Cardiac muscle cell (in vitro differentiated cells and primary cell): ENCODE measurements at regions not wholly inside any gene's neighbourhood (a gene's known extent, or its start where the extent isn't known, plus 50 kb on each side); places are given as distances from the start of the nearest gene placed in this dataset.

Experiments
- DNase-seq, 2 donors: peaks; one replicate each; pipeline versions ENCODE4 v3.0.0 to v3.0.0-alpha.2; 2010 to 2017; ENCODE audit warnings: low read depth in 1 of 2, low spot score in 1 of 2
- H3K27ac ChIP-seq: fragments of 200-600 bp; sonication (generic); 2 replicates; pipeline ENCODE4 v1.5.1; 2016
- H3K27me3 ChIP-seq: fragments of 200-600 bp; sonication (generic); 2 replicates; pipeline ENCODE4 v1.6.0; 2016; ENCODE audit warnings: control low read depth
- H3K36me3 ChIP-seq: fragments of 200-600 bp; sonication (generic); 2 replicates; pipeline ENCODE4 v1.5.1; 2016; ENCODE audit warnings: control low read depth
- H3K4me1 ChIP-seq: fragments of 200-600 bp; sonication (generic); 2 replicates; pipeline ENCODE4 v1.8.1; 2017; ENCODE audit warnings: low read depth, mild to moderate bottlenecking, mixed run types
- H3K4me3 ChIP-seq: fragments of 200-600 bp; sonication (generic); 2 replicates; pipeline ENCODE4 v1.5.1; 2016; ENCODE audit warnings: mild to moderate bottlenecking
- H3K9me3 ChIP-seq: fragments of 200-600 bp; sonication (generic); 2 replicates; pipeline ENCODE4 v1.5.1; 2017; ENCODE audit warnings: low read depth, mild to moderate bottlenecking, control low read depth
- CTCF ChIP-seq: IDR thresholded peaks from 2 replicates; pipeline ENCODE4 v1.5.1; 2012; ENCODE audit warnings: low read depth, mild to moderate bottlenecking, low read length

- no peaks in the 10 kb centered on the region for H3K36me3 ChIP-seq
- H3K4me3 ChIP-seq, result no peak overlapping the region
- no peaks in the 10 kb centered on the region for H3K27me3 ChIP-seq
- no peak overlapping the region for H3K27ac ChIP-seq
- peaks cover 13% of the 10 kb centered on the region for H3K4me1 ChIP-seq
- no peaks in the 10 kb centered on the region for H3K9me3 ChIP-seq
- TF ChIP-seq CTCF, result peak; percentile 57
- peak; percentile 44 to 64 for DNase-seq
These were observed 371.5 kb upstream of the GOLIM4 start for GRCh38 chr3:168467115-168467714.

GRCh38 chr3:168461793-168462192, 366.1 kb upstream of the GOLIM4 start:
- H3K27me3 ChIP-seq, result no peaks in the 10 kb centered on the region
- no peak for TF ChIP-seq CTCF
- no peaks in the 10 kb centered on the region for H3K36me3 ChIP-seq
- no peak overlapping the region for H3K4me3 ChIP-seq
- DNase-seq, result no peak
- no peaks in the 10 kb centered on the region for H3K9me3 ChIP-seq
- no peaks in the 10 kb centered on the region for H3K4me1 ChIP-seq
- no peak overlapping the region for H3K27ac ChIP-seq

GRCh38 chr3:168459226-168459784, 363.6 kb upstream of the GOLIM4 start:
- Histone ChIP-seq H3K4me1 (no peaks in the 10 kb centered on the region), H3K27me3 (no peaks in the 10 kb centered on the region), H3K4me3 (no peak overlapping the region), H3K27ac (no peak overlapping the region), H3K9me3 (no peaks in the 10 kb centered on the region), H3K36me3 (no peaks in the 10 kb centered on the region)
- DNase-seq, result no peak
- TF ChIP-seq CTCF, result no peak

GRCh38 chr3:168457954-168458539, 362.3 kb upstream of the GOLIM4 start:
- no peak for DNase-seq
- Histone ChIP-seq H3K36me3 (no peaks in the 10 kb centered on the region), H3K27me3 (no peaks in the 10 kb centered on the region), H3K27ac (no peak overlapping the region), H3K9me3 (no peaks in the 10 kb centered on the region), H3K4me1 (no peaks in the 10 kb centered on the region), H3K4me3 (no peak overlapping the region)
- TF ChIP-seq CTCF, result no peak

- TF ChIP-seq CTCF, result no peak
- Histone ChIP-seq H3K9me3 (no peaks in the 10 kb centered on the region), H3K4me3 (no peak overlapping the region), H3K27me3 (no peaks in the 10 kb centered on the region), H3K4me1 (no peaks in the 10 kb centered on the region), H3K36me3 (no peaks in the 10 kb centered on the region), H3K27ac (no peak overlapping the region)
- no peak for DNase-seq
These were observed 360.1 kb upstream of the GOLIM4 start for GRCh38 chr3:168455814-168456213.
